ENCODE measurements at regions not wholly inside any gene's neighbourhood (a gene's known extent, or its start where the extent isn't known, plus 50 kb on each side); places are given as distances from the start of the nearest gene placed in this dataset.
"Not testable (repeated sequence)": the region's sequence is repeated elsewhere in the genome, so short reads cannot be mapped to it uniquely, and the experiment has no call there.

DNA sequence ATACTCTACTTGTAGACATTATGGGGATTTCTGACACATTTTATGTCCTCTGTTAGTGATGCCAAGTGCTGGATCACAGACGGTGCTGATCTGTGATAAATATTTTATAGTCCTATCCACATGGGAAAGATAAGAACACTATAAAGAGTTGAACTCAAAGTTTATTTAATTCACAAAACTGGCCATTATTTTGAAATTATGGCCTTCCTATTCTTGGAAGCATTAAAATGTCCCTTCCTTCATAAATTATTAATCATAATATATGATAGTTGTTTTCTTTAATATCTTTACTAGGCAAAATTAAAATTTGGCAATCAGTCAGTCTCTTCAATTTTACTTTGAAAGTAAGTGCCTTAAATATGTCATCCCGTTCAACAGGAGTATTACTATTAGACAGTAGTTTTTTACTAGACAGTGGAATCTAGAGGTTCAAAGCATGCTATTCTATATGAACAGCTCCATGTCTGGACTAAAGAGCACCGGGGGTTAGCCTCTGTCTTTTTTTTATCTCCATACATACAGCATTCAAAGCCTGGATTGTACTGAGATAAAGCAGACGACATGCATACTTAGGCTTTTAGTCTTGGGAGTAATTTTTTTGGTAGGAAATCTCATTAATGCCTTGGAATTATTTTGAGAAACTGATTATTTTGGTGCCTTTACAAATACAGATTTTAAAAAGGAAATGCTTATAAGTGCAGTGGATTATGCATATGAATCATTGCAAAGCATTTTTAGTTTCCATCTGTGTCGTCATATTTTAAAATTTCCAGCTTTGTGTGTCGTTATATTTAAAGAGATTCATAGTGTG, 306.1 kb upstream of the RGS6 start:
- TF ChIP-seq CTCF (IDR thresholded peaks at IDR 0.05; ENCODE audit: insufficient read depth, low read depth, low read length, missing control alignments) = no peak
- no peak for DNase-seq (ENCODE audit: low read depth)
- no peak overlapping the region for H3K4me3 ChIP-seq (ENCODE audit: low read depth, low read length)

DNA sequence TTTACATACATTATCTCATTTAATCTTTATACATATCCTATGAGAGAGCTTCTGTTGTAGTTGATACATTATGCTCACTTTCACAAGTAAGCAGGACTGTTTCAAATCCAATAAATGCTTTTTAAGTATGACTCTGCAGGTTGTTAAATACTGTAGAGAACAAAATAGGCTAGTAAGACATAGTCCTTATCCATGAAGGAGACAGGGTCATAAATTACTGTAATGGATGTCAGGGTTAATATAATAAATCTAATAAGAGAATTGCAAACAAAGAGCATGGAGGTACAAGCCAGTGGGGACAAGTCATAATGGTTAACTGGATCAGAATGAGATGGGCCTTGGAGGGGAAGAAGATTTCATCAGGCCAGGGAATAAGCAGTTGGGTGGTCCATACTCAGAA, 303.8 kb upstream of the RGS6 start:
- no peak overlapping the region for H3K4me3 ChIP-seq (ENCODE audit: low read depth, low read length)
- no peak for TF ChIP-seq CTCF (IDR thresholded peaks at IDR 0.05; ENCODE audit: insufficient read depth, low read depth, low read length, missing control alignments)
- no peak for DNase-seq (ENCODE audit: low read depth)

DNA sequence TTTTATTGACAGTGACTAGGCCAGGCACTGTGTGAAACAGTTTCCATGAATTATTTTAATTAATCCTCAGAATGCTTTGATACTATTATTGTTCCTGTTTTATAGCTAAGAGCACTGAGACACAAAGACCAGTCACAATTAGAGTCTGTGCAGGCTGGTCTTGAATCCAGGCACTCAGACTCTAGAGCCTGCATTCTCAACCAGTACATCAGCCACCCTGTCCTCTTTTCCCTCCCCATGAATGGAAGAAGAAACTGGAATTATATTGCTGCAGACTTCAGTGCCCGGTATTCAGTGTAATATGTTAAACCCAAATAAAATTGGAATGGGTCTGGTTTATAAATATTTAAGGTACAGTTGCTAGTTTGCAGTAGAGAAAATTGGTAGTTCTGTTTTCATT, 303.0 kb upstream of the RGS6 start:
- DNase-seq (ENCODE audit: low read depth) = no peak
- no peak overlapping the region for H3K4me3 ChIP-seq (ENCODE audit: low read depth, low read length)
- TF ChIP-seq CTCF (IDR thresholded peaks at IDR 0.05; ENCODE audit: insufficient read depth, low read depth, low read length, missing control alignments) = no peak

GRCh38 chr14:71629765-71630492, 302.3 kb upstream of the RGS6 start:
- no peak for TF ChIP-seq CTCF (IDR thresholded peaks at IDR 0.05; ENCODE audit: insufficient read depth, low read depth, low read length, missing control alignments)
- DNase-seq (ENCODE audit: low read depth) = no peak
- H3K4me3 ChIP-seq (ENCODE audit: low read depth, low read length) = no peak overlapping the region

DNA sequence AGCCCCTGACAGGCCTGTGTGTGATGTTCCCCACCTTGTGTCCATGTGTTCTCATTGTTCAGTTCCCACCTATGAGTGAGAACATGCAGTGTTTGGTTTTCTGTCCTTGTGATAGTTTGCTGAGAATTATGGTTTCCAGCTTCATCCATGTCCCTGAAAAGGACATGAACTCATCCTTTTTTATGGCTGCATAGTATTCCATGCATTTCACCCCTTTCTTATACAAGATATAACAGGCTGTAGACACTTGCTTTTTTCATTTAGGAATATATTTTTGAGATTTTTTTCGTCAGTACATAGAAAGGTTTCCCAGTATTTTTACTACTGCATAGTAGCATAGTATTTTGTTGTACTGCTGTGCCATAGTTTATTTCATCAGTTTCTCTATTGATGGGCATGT, 301.2 kb upstream of the RGS6 start:
- H3K4me3 ChIP-seq (ENCODE audit: low read depth, low read length); DNase-seq (ENCODE audit: low read depth): not testable (repeated sequence)

DNA sequence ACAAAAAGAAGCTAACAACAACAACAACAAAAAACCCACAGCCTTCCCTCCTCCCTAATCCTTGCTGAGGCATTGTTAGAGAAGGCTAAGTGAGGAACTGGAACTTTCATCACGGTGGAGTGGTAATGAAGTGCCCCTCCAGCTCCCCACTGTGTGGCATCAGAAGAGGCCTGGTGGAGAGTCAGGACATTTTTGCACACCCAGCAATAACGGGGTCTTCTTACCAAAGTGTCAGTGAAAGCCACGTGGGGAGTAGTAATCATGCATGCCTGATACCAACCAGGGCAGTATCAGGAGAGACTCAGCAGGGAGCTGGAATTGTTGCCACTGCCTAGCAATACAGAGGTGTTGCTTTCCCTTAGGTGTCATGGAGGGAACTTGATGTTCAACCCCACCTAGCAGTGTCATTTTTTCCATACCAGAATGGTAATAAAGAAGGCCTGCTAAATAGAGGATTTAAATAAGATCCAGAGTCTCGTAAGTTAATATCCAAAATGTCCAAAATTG, 299.7 kb upstream of the RGS6 start:
- H3K4me3 ChIP-seq (ENCODE audit: low read depth, low read length) = no peak overlapping the region
- no peak for TF ChIP-seq CTCF (IDR thresholded peaks at IDR 0.05; ENCODE audit: insufficient read depth, low read depth, low read length, missing control alignments)
- no peak for DNase-seq (ENCODE audit: low read depth)

- no peak overlapping the region for H3K4me3 ChIP-seq (ENCODE audit: low read depth, low read length)
- DNase-seq (ENCODE audit: low read depth) = no peak
- TF ChIP-seq CTCF (IDR thresholded peaks at IDR 0.05; ENCODE audit: insufficient read depth, low read depth, low read length, missing control alignments) = no peak
These were observed 296.2 kb upstream of the RGS6 start for GRCh38 chr14:71636076-71636475.
